Activated naive CD8-positive, alpha-beta T cell treated with anti-CD3 and anti-CD28 coated beads, Interleukin-2, amount 10 ng/mL, durations not matched to agents 7 days and 5 days (primary cell): ENCODE measurements at regions not wholly inside any gene's neighbourhood (a gene's known extent, or its start where the extent isn't known, plus 50 kb on each side); places are given as distances from the start of the nearest gene placed in this dataset.
"Not testable (repeated sequence)": the region's sequence is repeated elsewhere in the genome, so short reads cannot be mapped to it uniquely, and the experiment has no call there.

ENCODE experiments used
- ATAC-seq: fragments of 150-1000 bp; cut with Tn5 transposase; one replicate; pipeline ENCODE4 v1.10.0; 2021; ENCODE audit warnings: low read depth, moderate library complexity
- POLR2A ChIA-PET: fragments of 350-600 bp; sonication (Branson Sonifier 250); formaldehyde crosslinking; loops from one replicate; lab custom pipeline; 2021; ENCODE audit warnings: antibody characterized with exemption; lab: Charles Lee
- DNase-seq: peaks from one replicate; pipeline ENCODE4 v3.0.0; 2021
- H3K27ac Mint-ChIP-seq: one replicate; pipeline ENCODE4 v1.8.0; 2022; ENCODE audit warnings: mild to moderate bottlenecking, mixed read lengths
- H3K27me3 Mint-ChIP-seq: one replicate; pipeline ENCODE4 v1.8.0; 2022; ENCODE audit warnings: mild to moderate bottlenecking, moderate library complexity, mixed read lengths
- H3K36me3 Mint-ChIP-seq: one replicate; pipeline ENCODE4 v1.8.0; 2021; ENCODE audit warnings: mild to moderate bottlenecking, mixed read lengths
- H3K4me1 Mint-ChIP-seq: one replicate; pipeline ENCODE4 v1.8.0; 2021; ENCODE audit warnings: mixed read lengths
- H3K4me3 Mint-ChIP-seq: one replicate; pipeline ENCODE4 v1.8.0; 2022; ENCODE audit warnings: mild to moderate bottlenecking, moderate library complexity, mixed read lengths
- H3K9me3 Mint-ChIP-seq: one replicate; pipeline ENCODE4 v1.8.0; 2021; ENCODE audit warnings: mixed read lengths

DNA sequence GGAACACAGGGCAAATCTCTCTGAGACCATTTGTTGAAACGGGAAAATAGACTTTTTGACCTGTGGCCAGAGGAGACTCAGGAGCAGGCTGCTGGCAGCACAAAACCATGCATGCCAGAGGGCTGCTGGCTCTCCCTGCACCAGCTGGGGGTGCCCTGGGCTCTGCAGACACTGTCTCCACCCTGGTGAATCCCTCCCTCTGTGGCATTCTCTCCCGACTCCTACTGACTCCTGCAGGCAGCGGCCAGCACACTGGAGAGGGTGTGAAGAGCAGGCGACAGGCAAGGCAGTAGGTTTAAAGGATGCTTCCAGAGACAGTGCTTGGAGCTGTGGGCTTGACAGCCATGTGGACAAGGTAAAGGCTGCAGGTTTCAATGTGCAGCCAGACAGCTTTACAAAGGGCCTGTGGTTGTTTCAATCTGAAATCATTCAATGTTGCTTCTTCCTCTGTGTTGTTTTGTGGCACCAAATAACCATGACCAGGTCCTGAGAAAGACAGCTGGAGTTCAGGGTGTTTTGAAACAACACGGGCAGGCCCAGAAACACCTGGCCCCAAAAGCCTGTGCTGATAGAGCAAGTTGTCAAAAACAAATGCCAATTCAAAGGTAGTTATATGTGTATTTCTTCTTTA is 431.0 kb upstream of the ATP10A start:
- DNase-seq (no peak), ATAC-seq (no peak)
- Mint-ChIP-seq H3K4me3 (no peak overlapping the region), H3K27me3 (no peaks in the 10 kb centered on the region), H3K9me3 (peaks cover 6% of the 10 kb centered on the region), H3K4me1 (no peaks in the 10 kb centered on the region), H3K27ac (no peak overlapping the region), H3K36me3 (no peaks in the 10 kb centered on the region)
- POLR2A ChIA-PET, result no interaction called here

GRCh38 chr15:26287381-26287780 is 424.3 kb upstream of the ATP10A start:
- Mint-ChIP-seq H3K4me3 (no peak overlapping the region), H3K9me3 (peaks cover 14% of the 10 kb centered on the region), H3K36me3 (no peaks in the 10 kb centered on the region), H3K27ac (no peak overlapping the region), H3K4me1 (no peaks in the 10 kb centered on the region), H3K27me3 (no peaks in the 10 kb centered on the region)
- DNase-seq, result no peak
- POLR2A ChIA-PET, result no interaction called here
- ATAC-seq, result no peak

- no peaks in the 10 kb centered on the region for H3K36me3 Mint-ChIP-seq
These were observed 417.2 kb upstream of the ATP10A start for GRCh38 chr15:26280281-26280680.

DNA sequence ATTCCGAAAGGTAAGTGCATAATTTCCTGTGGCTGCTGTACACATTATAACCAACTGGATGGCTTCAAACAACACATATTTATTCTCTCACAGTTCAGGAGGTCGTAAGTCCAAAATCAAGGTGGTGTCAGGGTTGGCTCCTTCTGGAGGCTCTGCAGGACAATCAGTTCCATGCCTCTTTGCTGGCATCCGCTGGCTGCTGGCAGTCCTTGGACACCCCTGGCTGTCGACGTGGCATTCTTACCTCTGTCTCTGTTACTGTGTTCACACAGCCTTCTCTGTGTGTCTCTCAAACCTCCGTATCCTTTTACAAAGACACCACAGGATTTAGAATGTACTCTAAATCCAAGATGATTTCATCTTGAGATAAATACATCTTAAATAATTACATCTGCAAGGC is 398.8 kb upstream of the ATP10A start:
- POLR2A ChIA-PET, result no interaction called here
- no peaks in the 10 kb centered on the region for H3K4me1 Mint-ChIP-seq
- DNase-seq (no peak), ATAC-seq (no peak)
- H3K27ac Mint-ChIP-seq, result no peak overlapping the region
- H3K4me3 Mint-ChIP-seq, result no peak overlapping the region
- H3K36me3 Mint-ChIP-seq, result no peaks in the 10 kb centered on the region
- no peaks in the 10 kb centered on the region for H3K27me3 Mint-ChIP-seq
- H3K9me3 Mint-ChIP-seq, result peaks cover 3% of the 10 kb centered on the region

More at GRCh38 chr15:26280281-26280680, 417.2 kb upstream of the ATP10A start:
- no peaks in the 10 kb centered on the region for H3K9me3 Mint-ChIP-seq
- H3K27me3 Mint-ChIP-seq, result no peaks in the 10 kb centered on the region
- H3K4me1 Mint-ChIP-seq, result no peaks in the 10 kb centered on the region
- DNase-seq (no peak), ATAC-seq (no peak)
- H3K27ac Mint-ChIP-seq, result no peak overlapping the region
- POLR2A ChIA-PET, result no interaction called here
- no peak overlapping the region for H3K4me3 Mint-ChIP-seq

- Mint-ChIP-seq H3K4me1 (no peaks in the 10 kb centered on the region), H3K36me3 (no peaks in the 10 kb centered on the region), H3K27me3 (no peaks in the 10 kb centered on the region), H3K27ac (no peak overlapping the region), H3K9me3 (peaks cover 3% of the 10 kb centered on the region), H3K4me3 (no peak overlapping the region)
- POLR2A ChIA-PET, result no interaction called here
- ATAC-seq (no peak), DNase-seq (no peak)
These were observed 398.3 kb upstream of the ATP10A start for GRCh38 chr15:26261413-26261812.

DNA sequence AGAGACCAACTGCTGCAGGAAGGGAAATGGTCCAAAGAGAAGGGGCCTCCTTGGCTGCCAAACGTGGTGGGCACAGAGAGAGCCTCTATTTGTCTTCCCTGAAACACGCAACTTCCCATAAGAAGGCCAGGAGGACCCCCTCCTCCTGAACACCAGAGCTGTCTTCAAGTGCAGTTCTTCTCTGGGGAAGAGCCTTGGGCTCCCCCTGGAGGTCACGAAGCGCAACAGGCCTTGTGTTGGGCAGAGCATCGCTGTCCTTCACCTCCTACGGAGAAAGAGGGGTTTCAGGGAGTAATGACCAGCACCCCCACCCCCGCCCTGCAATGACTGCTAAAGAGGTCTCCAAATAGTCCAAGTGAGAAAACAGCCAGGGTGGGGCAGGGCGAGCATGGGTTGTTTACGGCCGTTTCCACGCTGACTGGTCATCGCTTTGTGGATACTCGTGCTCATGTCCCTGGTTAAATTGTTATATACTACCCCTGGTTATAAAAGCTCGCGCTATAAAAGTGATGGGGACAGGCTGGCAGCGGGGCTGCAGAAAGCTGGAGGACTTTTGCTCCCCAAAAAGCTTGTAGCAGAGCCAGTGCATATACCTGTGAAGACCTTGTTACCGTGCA is 397.5 kb upstream of the ATP10A start:
- peak; percentile 32 for DNase-seq
- Mint-ChIP-seq H3K4me3 (no peak overlapping the region), H3K27ac (no peak overlapping the region), H3K9me3 (peaks cover 3% of the 10 kb centered on the region), H3K27me3 (no peaks in the 10 kb centered on the region), H3K4me1 (no peaks in the 10 kb centered on the region), H3K36me3 (no peaks in the 10 kb centered on the region)
- POLR2A ChIA-PET, result no interaction called here
- ATAC-seq, result peak; percentile 42

- no peaks in the 10 kb centered on the region for H3K9me3 Mint-ChIP-seq
- ATAC-seq (no peak), DNase-seq (no peak)
- POLR2A ChIA-PET, result no interaction called here
- no peak overlapping the region for H3K4me3 Mint-ChIP-seq
- no peaks in the 10 kb centered on the region for H3K4me1 Mint-ChIP-seq
- H3K36me3 Mint-ChIP-seq, result no peaks in the 10 kb centered on the region
- H3K27me3 Mint-ChIP-seq, result no peaks in the 10 kb centered on the region
- no peak overlapping the region for H3K27ac Mint-ChIP-seq
These were observed 396.5 kb upstream of the ATP10A start for GRCh38 chr15:26259581-26259980.

DNA sequence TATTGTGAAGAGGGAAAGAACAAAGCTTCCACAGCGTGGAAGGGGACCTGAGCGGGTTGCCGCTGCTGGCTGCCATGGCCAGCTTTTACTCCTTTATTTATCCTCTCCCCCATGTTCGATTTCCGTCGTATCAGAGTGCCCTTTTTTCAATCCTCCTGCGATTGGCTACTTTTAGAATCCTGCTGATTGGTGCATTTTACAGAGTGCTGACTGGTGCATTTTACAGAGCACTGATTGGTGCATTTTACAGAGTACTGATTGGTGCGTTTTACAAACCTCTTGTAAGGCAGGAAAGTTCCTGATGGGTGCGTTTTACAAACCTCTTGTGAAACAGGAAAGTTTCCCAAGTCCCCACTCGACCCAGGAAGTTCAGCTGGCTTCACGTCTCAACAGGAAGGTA is 381.7 kb upstream of the ATP10A start:
- H3K27ac Mint-ChIP-seq, H3K27me3 Mint-ChIP-seq, H3K9me3 Mint-ChIP-seq, DNase-seq, ATAC-seq, H3K36me3 Mint-ChIP-seq, H3K4me1 Mint-ChIP-seq, POLR2A ChIA-PET: not testable (repeated sequence)
- H3K4me3 Mint-ChIP-seq, result peak overlapping the region; percentile 10

DNA sequence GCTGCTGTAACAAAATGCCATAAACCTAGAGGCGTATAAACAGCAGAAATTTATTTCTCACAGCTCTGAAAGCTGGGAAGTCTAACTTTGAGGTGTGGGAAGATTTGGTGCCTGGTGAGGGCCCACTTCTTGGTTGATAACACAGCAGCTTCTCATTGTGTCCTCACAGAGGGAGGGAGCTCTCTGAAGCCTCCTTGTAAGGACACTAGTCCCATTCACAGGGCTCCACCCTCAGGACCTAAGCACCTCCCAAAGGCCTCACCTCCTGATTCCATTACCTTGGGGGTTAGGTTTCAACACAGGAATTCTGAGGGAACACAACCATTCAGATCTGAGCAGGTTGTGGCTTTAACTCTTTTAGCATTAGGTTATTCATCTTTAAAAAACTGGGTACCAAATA is 380.3 kb upstream of the ATP10A start:
- H3K36me3 Mint-ChIP-seq, result no peaks in the 10 kb centered on the region
- ATAC-seq (no peak), DNase-seq (no peak)
- H3K27ac Mint-ChIP-seq, result no peak overlapping the region
- POLR2A ChIA-PET, result no interaction called here
- no peak overlapping the region for H3K4me3 Mint-ChIP-seq
- H3K4me1 Mint-ChIP-seq, result no peaks in the 10 kb centered on the region
- H3K27me3 Mint-ChIP-seq, result no peaks in the 10 kb centered on the region
- peaks cover 4% of the 10 kb centered on the region for H3K9me3 Mint-ChIP-seq

GRCh38 chr15:26242565-26243071 is 379.5 kb upstream of the ATP10A start:
- Mint-ChIP-seq H3K27me3 (no peaks in the 10 kb centered on the region), H3K9me3 (peaks cover 4% of the 10 kb centered on the region), H3K36me3 (no peaks in the 10 kb centered on the region), H3K4me3 (no peak overlapping the region), H3K27ac (no peak overlapping the region), H3K4me1 (no peaks in the 10 kb centered on the region)
- POLR2A ChIA-PET, result no interaction called here
- DNase-seq, result no peak
- no peak for ATAC-seq

GRCh38 chr15:26235864-26236263 is 372.7 kb upstream of the ATP10A start:
- POLR2A ChIA-PET, result no interaction called here
- H3K27ac Mint-ChIP-seq, result no peak overlapping the region
- H3K4me1 Mint-ChIP-seq, result no peaks in the 10 kb centered on the region
- H3K36me3 Mint-ChIP-seq, result no peaks in the 10 kb centered on the region
- peaks cover 4% of the 10 kb centered on the region for H3K9me3 Mint-ChIP-seq
- H3K4me3 Mint-ChIP-seq, result no peak overlapping the region
- ATAC-seq, result no peak
- no peaks in the 10 kb centered on the region for H3K27me3 Mint-ChIP-seq
- DNase-seq, result no peak

DNA sequence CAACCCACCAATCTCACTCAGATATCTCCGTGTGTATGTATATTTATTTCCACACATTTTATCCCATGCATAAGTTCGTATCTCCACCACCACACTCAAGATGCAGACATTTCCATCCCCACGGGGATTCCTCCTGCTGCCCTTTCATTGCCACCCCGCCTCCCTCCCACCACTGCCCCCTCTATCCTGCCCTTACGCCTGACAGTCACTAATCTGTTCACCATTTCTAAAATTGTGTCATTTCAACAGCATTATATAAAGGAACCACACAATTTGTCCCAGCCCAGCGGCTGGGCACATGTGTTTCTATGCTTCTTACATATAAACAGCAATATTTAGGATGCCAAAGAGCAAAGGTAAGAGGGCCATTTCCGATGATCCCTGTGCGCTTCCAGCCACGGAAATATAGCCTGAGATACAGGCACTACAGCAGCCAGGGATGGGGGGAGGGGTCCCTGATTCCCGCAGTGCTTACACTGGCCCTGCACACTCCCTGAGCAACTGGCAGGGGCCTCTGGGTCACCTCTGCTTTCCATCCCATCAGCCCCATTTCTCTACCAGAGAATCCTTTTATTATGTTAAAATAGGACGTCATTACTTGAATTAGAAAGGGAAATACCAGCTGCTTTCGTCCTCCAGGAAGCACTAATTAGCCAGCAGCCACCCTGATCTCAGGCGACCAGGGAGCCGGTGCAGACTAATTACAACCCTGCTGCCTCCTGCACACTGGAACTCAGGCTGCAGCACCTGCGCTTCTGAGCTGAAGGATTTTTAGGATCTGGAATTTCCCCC is 372.0 kb upstream of the ATP10A start:
- no peak for DNase-seq
- H3K9me3 Mint-ChIP-seq, result peaks cover 4% of the 10 kb centered on the region
- H3K36me3 Mint-ChIP-seq, result no peaks in the 10 kb centered on the region
- H3K27me3 Mint-ChIP-seq, result no peaks in the 10 kb centered on the region
- no peak overlapping the region for H3K4me3 Mint-ChIP-seq
- POLR2A ChIA-PET, result no interaction called here
- ATAC-seq, result no peak
- no peaks in the 10 kb centered on the region for H3K4me1 Mint-ChIP-seq
- no peak overlapping the region for H3K27ac Mint-ChIP-seq

DNA sequence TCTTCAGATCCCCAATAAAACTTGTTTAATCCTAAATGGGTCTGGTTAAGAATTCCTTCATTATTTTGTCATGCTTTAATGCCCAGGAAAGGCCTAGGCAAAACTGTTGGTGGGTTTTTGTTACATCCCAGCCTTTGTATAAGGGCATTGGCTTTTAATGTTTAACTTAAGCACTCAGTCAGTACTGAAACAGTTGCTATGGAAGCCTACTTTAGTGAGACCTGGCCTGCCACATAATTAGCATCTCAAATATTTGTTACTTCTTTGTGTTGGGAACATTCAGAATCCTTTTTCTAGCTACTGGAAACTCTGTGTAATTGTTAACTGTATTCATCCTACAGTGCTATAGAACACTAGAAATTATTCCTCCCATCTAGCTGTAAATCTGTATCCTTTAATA is 369.6 kb upstream of the ATP10A start:
- H3K27ac Mint-ChIP-seq, result no peak overlapping the region
- peaks cover 4% of the 10 kb centered on the region for H3K27me3 Mint-ChIP-seq
- POLR2A ChIA-PET, result no interaction called here
- no peaks in the 10 kb centered on the region for H3K36me3 Mint-ChIP-seq
- no peak overlapping the region for H3K4me3 Mint-ChIP-seq
- no peaks in the 10 kb centered on the region for H3K4me1 Mint-ChIP-seq
- peaks cover 7% of the 10 kb centered on the region for H3K9me3 Mint-ChIP-seq
- ATAC-seq, result no peak
- DNase-seq, result no peak

DNA sequence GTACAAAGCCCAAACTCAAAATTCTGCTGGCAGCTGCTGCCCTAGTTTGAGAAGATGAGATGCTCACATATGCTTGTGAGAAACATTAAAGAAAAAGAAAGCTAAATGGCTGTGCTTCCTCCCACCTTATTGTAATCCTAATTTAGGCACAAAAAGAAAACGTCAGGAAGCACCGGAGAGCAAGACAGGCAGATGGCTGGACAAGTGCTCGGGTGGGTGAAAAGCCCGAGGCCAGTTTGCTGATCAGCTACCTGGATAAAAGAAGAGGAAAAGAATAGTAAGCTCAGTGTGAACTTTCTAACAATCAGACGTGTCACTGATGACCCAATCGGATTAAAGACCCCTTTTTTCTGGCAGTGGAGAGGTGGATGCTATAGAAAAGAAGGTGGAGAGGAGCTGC is 368.0 kb upstream of the ATP10A start:
- H3K27ac Mint-ChIP-seq, result no peak overlapping the region
- POLR2A ChIA-PET, result no interaction called here
- no peak for DNase-seq
- no peak for ATAC-seq
- no peaks in the 10 kb centered on the region for H3K4me1 Mint-ChIP-seq
- no peaks in the 10 kb centered on the region for H3K36me3 Mint-ChIP-seq
- H3K4me3 Mint-ChIP-seq, result no peak overlapping the region
- H3K9me3 Mint-ChIP-seq, result peaks cover 14% of the 10 kb centered on the region
- H3K27me3 Mint-ChIP-seq, result peaks cover 4% of the 10 kb centered on the region
